HG03159 (cell line): ENCODE measurements at regions not wholly inside any gene's neighbourhood (a gene's known extent, or its start where the extent isn't known, plus 50 kb on each side); places are given as distances from the start of the nearest gene placed in this dataset.

Experiments used
- ATAC-seq: cut with Tn5 transposase; IDR thresholded peaks from one replicate; pipeline ENCODE4 v1.9.1; 2021; ENCODE audit warnings: mild to moderate bottlenecking, moderate library complexity; ENCODE audit not compliant: unreplicated experiment

- ATAC-seq: no peak
Observed at GRCh38 chr4:187940299-187940698, 55.3 kb upstream of the ZFP42 start.

- ATAC-seq: no peak
Observed at GRCh38 chr4:187942968-187943367, 52.6 kb upstream of the ZFP42 start.

- no peak for ATAC-seq
Observed at GRCh38 chr4:187944179-187944578, 51.4 kb upstream of the ZFP42 start.
